ENCODE measurements at regions not wholly inside any gene's neighbourhood (a gene's known extent, or its start where the extent isn't known, plus 50 kb on each side); places are given as distances from the start of the nearest gene placed in this dataset.

GRCh38 chr3:94299716-94300115, 236.9 kb downstream of the NSUN3 start:
- TF ChIP-seq POLR2AphosphoS5 (IDR thresholded peaks at IDR 0.05; ENCODE audit: borderline replicate concordance, low read depth, low read length) (no peak), EZH2 (IDR thresholded peaks at IDR 0.05) (no peak)

Measured in SK-N-MC (cell line).